GM18517 (cell line): ENCODE measurements at regions not wholly inside any gene's neighbourhood (a gene's known extent, or its start where the extent isn't known, plus 50 kb on each side); places are given as distances from the start of the nearest gene placed in this dataset.

Experiments
- ATAC-seq: cut with Tn5 transposase; IDR thresholded peaks from one replicate; pipeline ENCODE4 v1.9.1; 2021; ENCODE audit warnings: mild to moderate bottlenecking, moderate library complexity; ENCODE audit not compliant: unreplicated experiment

GRCh38 chr6:81826784-81827183 is 74.3 kb upstream of the TENT5A start:
- no peak for ATAC-seq

GRCh38 chr6:81822568-81822967 is 70.1 kb upstream of the TENT5A start:
- no peak for ATAC-seq

- no peak for ATAC-seq
Observed at GRCh38 chr6:81821449-81821848, 69.0 kb upstream of the TENT5A start.

- ATAC-seq, result no peak
Observed at GRCh38 chr6:81820980-81821379, 68.5 kb upstream of the TENT5A start.

- no peak for ATAC-seq
Observed at GRCh38 chr6:81820422-81820821, 67.9 kb upstream of the TENT5A start.

- no peak for ATAC-seq
Observed at GRCh38 chr6:81819767-81820166, 67.3 kb upstream of the TENT5A start.

GRCh38 chr6:81818901-81819361 is 66.5 kb upstream of the TENT5A start:
- no peak for ATAC-seq

GRCh38 chr6:81816380-81816779 is 63.9 kb upstream of the TENT5A start:
- no peak for ATAC-seq

- no peak for ATAC-seq
Observed at GRCh38 chr6:81814370-81815076, 62.0 kb upstream of the TENT5A start.

- no peak for ATAC-seq
Observed at GRCh38 chr6:81813305-81813704, 60.8 kb upstream of the TENT5A start.

- ATAC-seq, result no peak
Observed at GRCh38 chr6:81812401-81812800, 59.9 kb upstream of the TENT5A start.

- ATAC-seq, result no peak
Observed at GRCh38 chr6:81808851-81809570, 56.5 kb upstream of the TENT5A start.

- no peak for ATAC-seq
Observed at GRCh38 chr6:81806793-81807565, 54.5 kb upstream of the TENT5A start.

- ATAC-seq, result no peak
Observed at GRCh38 chr6:81802356-81802755, 49.9 kb upstream of the TENT5A start.
